GM12864 (cell line): ENCODE measurements at regions not wholly inside any gene's neighbourhood (a gene's known extent, or its start where the extent isn't known, plus 50 kb on each side); places are given as distances from the start of the nearest gene placed in this dataset.
"Not testable (repeated sequence)": the region's sequence is repeated elsewhere in the genome, so short reads cannot be mapped to it uniquely, and the experiment has no call there.

Experiments
- DNase-seq: peaks from one replicate; pipeline ENCODE4 v3.0.0-alpha.2; 2011; ENCODE audit warnings: low read depth
- H3K4me3 ChIP-seq: 2 replicates; pipeline ENCODE4 v1.5.1; 2011; ENCODE audit warnings: mild to moderate bottlenecking, low read depth, low read length, control low read depth
- TF ChIP-seq, protein P1 (sequence below): IDR thresholded peaks from 2 replicates; pipeline ENCODE4 v1.5.1; 2011; ENCODE audit warnings: low read depth, mild to moderate bottlenecking, moderate library complexity, low read length, control low read depth, inconsistent platforms; ENCODE audit errors: missing control alignments

DNA sequence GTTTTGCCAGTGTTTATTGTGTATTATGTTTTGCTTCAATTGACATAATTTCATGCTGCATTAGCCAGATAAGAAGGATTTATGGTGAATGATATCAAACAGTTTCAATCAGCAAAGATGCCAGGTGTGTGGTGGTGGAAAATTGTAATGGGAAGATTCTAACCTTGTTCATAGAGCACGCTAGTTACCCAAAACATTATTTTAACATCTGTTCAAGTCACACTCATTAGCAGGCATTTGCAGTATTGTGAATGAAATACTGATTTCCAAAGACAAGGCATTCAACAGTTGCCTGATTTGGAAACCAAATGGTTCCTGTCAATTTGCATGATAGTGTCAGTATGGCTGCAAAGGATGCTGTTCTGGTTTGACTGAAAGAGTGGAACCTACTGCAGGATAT, 129.7 kb downstream of the EPC1 start:
- TF ChIP-seq, protein P1, sequence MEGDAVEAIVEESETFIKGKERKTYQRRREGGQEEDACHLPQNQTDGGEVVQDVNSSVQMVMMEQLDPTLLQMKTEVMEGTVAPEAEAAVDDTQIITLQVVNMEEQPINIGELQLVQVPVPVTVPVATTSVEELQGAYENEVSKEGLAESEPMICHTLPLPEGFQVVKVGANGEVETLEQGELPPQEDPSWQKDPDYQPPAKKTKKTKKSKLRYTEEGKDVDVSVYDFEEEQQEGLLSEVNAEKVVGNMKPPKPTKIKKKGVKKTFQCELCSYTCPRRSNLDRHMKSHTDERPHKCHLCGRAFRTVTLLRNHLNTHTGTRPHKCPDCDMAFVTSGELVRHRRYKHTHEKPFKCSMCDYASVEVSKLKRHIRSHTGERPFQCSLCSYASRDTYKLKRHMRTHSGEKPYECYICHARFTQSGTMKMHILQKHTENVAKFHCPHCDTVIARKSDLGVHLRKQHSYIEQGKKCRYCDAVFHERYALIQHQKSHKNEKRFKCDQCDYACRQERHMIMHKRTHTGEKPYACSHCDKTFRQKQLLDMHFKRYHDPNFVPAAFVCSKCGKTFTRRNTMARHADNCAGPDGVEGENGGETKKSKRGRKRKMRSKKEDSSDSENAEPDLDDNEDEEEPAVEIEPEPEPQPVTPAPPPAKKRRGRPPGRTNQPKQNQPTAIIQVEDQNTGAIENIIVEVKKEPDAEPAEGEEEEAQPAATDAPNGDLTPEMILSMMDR, result no peak
- no peak for DNase-seq

DNA sequence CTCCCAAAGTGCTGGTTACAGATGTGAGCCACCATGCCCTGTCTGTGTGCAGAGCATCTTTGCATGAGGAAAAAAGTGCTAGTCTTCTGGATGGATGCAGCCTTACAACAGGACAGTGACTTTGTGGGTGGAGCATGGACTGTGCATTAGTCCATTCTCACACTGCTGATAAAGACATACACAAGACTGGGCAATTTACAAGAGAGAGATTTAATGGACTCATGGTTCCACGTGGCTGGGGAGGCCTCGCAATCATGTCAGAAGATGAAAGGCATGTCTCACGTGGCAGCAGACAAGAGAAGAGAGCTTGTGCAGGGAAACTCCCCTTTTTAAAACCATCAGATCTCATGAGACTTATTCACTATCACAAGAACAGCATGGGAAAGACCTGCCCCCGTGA, 133.1 kb downstream of the EPC1 start:
- H3K4me3 ChIP-seq, result not testable (repeated sequence)

More for the DNA sequence above, 129.7 kb downstream of the EPC1 start:
- H3K4me3 ChIP-seq, result no peak overlapping the region

DNA sequence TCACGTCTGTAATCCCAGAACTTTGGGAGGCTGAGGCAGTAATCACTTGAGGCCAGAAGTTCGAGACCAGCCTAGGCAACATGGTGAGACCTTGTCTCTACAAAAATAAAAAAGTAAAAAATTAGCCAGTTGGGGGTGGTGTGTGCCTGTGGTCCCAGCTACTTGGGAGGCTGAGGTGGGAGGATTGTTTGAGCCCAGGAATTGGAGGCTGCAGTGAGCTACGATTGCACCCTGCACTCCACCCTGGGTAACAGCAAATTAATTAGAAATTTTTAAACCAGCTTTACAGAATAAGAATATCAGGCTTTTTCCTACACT, 136.0 kb downstream of the EPC1 start:
- no peak for DNase-seq
- TF ChIP-seq, protein P1, result no peak
- no peak overlapping the region for H3K4me3 ChIP-seq

More for the DNA sequence above, 133.1 kb downstream of the EPC1 start:
- not testable (repeated sequence) for DNase-seq

DNA sequence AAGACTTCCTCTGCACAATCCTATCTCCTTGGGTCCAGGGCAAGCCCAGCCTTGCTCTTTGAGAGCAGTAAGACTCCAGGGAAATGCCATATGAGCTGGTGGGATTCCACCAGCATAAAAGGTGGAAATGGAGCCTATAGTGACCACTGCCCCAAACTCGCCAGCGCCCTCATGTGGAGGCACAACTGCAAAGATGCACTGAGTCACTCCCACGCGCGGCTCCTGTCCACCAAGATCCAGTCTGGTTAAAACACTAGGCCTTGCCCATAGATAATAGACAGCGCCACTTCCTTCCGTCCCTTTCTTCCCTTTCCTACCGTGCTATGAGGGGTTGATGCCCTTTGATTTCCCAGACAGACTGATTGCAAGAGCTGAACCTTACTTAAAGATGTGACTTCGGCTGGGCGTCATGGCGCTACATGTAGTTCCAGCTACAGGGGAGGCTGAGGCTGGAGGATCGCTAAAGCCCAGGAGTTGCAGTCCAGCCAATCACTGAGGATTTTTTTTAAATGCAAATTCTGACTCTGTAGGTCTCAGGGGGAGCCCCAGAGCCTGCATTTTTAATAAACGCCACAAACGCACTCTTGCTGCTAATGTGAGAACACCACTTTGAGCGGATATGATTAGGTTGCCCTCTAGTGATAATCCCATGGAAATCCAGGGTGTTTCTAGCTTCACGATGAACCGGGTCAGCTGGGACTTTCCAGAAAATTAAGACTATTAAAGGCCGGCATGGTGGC, 136.5 kb downstream of the EPC1 start:
- TF ChIP-seq, protein P1, result peak; percentile 36
- no peak for DNase-seq

DNA sequence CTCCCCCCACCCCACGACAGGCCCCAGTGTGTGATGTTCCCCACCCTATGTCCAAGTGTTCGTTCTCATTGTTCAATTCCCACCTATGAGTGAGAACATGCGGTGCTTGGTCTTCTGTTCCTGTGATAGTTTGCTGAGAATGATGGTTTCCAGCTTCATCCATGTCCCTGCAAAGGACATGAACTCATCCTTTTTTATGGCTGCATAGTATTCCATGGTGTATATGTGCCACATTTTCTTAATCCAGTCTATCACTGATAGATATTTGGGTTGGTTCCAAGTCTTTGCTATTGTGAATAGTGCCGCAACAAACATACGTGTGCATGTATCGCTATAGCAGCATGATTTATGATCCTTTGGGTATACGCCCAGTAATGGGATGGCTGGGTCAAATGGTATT, 139.0 kb downstream of the EPC1 start:
- not testable (repeated sequence) for DNase-seq, H3K4me3 ChIP-seq

More for the DNA sequence above, 136.5 kb downstream of the EPC1 start:
- H3K4me3 ChIP-seq, result no peak overlapping the region

DNA sequence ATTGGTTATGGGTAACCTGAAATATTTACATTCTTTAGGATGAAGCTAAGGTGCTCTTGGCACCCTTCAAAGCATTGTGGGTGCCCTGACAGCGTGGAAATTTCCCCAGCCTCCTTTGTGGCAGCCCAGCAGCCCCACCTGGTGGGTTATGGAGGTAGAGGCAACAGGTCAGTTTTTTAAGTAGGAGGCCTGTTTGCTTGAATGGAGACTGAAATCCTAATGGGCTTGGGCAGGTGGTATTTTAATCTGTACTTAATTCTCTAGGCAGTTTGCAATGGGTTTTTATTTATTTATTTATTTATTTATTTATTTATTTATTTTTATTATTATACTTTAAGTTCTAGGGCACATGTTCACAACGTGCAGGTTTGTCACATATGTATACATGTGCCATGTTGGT, 139.4 kb downstream of the EPC1 start:
- no peak overlapping the region for H3K4me3 ChIP-seq
- DNase-seq, result no peak
- TF ChIP-seq, protein P1, result peak; percentile 70

DNA sequence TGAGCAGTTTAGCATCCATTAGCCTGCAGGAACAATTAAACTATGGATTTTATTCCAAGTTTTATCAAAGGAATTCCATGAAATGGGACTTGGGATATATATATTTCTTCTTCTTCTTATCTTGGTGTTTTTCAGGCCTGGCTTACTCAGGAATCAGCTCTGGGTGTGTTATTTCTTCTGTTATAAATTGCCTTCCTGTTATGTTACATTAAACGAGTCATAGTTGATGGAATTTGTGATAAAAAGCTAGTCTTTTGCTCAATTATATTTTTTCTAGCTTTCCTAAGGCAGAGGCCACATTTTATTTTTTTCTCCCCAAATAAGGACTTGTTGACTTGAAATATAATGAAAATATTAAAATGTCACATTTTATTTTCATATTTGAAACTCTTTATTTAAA, 141.3 kb downstream of the EPC1 start:
- TF ChIP-seq, protein P1, result no peak
- no peak overlapping the region for H3K4me3 ChIP-seq
- no peak for DNase-seq

DNA sequence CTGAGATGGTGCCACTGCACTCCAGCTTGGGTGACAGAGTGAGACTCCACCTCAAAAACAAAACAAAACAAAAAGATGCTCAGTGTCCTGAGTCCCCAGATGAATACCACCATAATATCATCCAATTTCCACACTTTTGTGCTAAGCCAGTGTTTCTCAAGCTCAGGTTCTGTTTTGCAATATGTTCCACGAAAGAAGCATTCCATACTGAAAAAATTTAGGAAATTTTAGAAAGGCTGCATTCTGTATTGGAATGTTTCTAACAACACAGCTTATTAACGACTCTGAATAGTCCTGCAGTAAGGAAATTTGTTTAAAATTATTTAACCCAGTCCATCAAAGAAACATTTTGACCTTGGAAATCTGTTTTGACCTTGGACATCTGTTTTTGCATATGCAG, 142.4 kb downstream of the EPC1 start:
- H3K4me3 ChIP-seq, result no peak overlapping the region
- no peak for DNase-seq
- TF ChIP-seq, protein P1, result no peak
